ENCODE measurements at regions not wholly inside any gene's neighbourhood (a gene's known extent, or its start where the extent isn't known, plus 50 kb on each side); places are given as distances from the start of the nearest gene placed in this dataset.

DNA sequence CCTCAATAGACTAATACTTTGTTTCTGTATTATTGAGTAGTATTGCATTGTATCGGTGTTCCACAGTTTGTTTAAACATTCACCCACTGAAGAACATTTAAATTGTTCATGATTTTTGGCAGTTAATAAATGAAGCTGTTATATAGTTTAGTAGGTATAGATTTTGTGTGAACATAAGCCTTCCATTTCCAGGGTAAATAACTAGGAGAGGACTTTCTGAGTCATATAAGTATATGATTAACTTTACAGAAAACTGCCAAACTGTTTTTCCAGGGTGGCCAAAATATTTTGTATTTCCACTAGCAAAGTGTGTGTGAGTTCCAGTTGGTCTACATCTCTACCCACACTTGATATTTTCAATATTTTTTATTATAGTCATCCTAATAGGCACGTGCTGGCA is 70.0 kb upstream of the MLIP start:
- Histone ChIP-seq H3K4me3 (no peak overlapping the region), H3K9me3 (replicated peaks in 1 of 3) (no peaks in the 10 kb centered on the region), H3K27me3 (no peaks in the 10 kb centered on the region), H3K27ac (no peak overlapping the region), H3K36me3 (replicated peaks in 1 of 2) (no peaks in the 10 kb centered on the region), H3K4me1 (replicated peaks in 1 of 2) (no peaks in the 10 kb centered on the region)
- WGBS, 4 donors: 90 to 94% (median 92%) methylated on average over 2 of the region's 2 CpGs
- TF ChIP-seq, protein P1, sequence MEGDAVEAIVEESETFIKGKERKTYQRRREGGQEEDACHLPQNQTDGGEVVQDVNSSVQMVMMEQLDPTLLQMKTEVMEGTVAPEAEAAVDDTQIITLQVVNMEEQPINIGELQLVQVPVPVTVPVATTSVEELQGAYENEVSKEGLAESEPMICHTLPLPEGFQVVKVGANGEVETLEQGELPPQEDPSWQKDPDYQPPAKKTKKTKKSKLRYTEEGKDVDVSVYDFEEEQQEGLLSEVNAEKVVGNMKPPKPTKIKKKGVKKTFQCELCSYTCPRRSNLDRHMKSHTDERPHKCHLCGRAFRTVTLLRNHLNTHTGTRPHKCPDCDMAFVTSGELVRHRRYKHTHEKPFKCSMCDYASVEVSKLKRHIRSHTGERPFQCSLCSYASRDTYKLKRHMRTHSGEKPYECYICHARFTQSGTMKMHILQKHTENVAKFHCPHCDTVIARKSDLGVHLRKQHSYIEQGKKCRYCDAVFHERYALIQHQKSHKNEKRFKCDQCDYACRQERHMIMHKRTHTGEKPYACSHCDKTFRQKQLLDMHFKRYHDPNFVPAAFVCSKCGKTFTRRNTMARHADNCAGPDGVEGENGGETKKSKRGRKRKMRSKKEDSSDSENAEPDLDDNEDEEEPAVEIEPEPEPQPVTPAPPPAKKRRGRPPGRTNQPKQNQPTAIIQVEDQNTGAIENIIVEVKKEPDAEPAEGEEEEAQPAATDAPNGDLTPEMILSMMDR (IDR thresholded peaks at IDR 0.05): no peak
- TF ChIP-seq POLR2A (IDR thresholded peaks at IDR 0.05): no peak
- no peak for DNase-seq
- intact Hi-C loops (cut with DNase I): no loop called here

DNA sequence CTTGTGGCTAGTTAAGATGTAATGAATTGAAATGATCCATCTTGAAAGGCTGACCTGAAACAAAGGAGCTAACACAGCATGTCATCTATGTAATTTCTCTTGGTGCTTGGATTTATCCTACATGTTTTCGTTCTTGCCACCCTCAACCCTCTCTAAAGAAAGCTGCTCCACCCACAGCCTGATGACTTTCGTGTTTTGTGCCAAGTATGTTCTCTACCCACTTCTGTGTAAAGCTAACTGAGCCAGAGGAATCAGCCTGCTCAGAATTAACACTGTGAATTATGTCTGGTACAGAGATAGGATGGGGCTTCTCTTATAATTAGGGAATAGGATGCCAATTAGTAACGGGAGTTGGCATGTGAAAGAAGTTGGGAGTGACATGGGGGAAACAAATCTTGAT is 67.9 kb upstream of the MLIP start:
- Histone ChIP-seq H3K4me3 (no peak overlapping the region), H3K27ac (no peak overlapping the region), H3K27me3 (no peaks in the 10 kb centered on the region), H3K4me1 (replicated peaks in 1 of 2) (no peaks in the 10 kb centered on the region), H3K9me3 (replicated peaks in 1 of 3) (no peaks in the 10 kb centered on the region), H3K36me3 (replicated peaks in 1 of 2) (no peaks in the 10 kb centered on the region)
- no peak for TF ChIP-seq POLR2A (IDR thresholded peaks at IDR 0.05)
- TF ChIP-seq, protein P1 (IDR thresholded peaks at IDR 0.05): no peak
- 74 to 88% (median 80%) methylated on average over 3 of the region's 3 CpGs for WGBS, 4 donors
- no peak for DNase-seq
- intact Hi-C loops (cut with DNase I): no loop called here

DNA sequence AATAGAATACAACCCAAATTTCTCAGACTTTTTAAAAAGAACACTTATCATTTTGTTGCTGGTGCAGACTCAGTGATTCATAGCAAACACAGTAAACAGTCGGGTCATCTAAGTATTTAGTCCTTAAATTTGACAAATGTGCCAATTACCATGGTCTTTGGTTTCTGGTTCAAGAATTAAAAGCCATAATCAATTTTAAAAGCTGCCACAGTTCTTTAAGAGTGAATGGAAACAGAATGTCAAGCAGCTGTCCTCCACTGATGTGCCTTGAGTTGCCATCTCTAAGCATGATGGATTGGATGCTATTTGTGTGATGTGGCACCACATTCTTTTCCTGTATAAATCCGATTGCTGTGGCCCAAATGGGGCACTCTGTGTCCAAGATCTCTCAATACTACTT is 67.2 kb upstream of the MLIP start:
- Histone ChIP-seq H3K9me3 (replicated peaks in 1 of 3) (no peaks in the 10 kb centered on the region), H3K4me3 (no peak overlapping the region), H3K27me3 (no peaks in the 10 kb centered on the region), H3K27ac (no peak overlapping the region), H3K4me1 (replicated peaks in 1 of 2) (no peaks in the 10 kb centered on the region), H3K36me3 (replicated peaks in 1 of 2) (no peaks in the 10 kb centered on the region)
- DNase-seq: no peak
- TF ChIP-seq POLR2A (IDR thresholded peaks at IDR 0.05): no peak
- TF ChIP-seq, protein P1 (IDR thresholded peaks at IDR 0.05): no peak
- WGBS, 4 donors: 47 to 61% (median 51%) methylated on average over 2 of the region's 2 CpGs
- intact Hi-C loops (cut with DNase I): no loop called here

DNA sequence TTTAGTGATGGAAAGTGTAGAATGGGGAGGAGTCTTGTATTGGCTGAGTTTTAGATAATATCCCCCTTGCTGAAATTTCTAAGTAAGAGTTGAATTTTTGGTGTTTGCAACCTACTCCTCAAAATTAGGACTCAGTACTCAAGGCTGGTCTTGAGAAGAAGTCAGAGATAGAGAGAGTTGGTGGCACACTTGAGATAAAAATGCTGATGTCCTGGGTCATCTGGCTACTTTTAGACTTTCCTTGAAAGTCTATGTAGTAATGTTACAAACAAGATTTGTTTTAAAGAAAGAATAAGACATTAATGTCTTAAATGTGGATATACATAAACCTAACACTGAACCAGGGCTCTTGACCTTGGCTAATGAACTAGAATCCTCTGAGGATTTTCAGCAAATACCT is 62.5 kb upstream of the MLIP start:
- intact Hi-C loops (cut with DNase I): no loop called here
- TF ChIP-seq, protein P1 (IDR thresholded peaks at IDR 0.05): no peak
- no peak for TF ChIP-seq POLR2A (IDR thresholded peaks at IDR 0.05)
- Histone ChIP-seq H3K36me3 (replicated peaks in 1 of 2) (no peaks in the 10 kb centered on the region), H3K9me3 (replicated peaks in 1 of 3) (no peaks in the 10 kb centered on the region), H3K27me3 (no peaks in the 10 kb centered on the region), H3K4me1 (replicated peaks in 1 of 2) (peaks cover 0 to 5% of the 10 kb centered on the region in 2 donors), H3K27ac (no peak overlapping the region), H3K4me3 (no peak overlapping the region)
- no peak for DNase-seq
